ENCODE measurements at regions not wholly inside any gene's neighbourhood (a gene's known extent, or its start where the extent isn't known, plus 50 kb on each side); places are given as distances from the start of the nearest gene placed in this dataset.

DNA sequence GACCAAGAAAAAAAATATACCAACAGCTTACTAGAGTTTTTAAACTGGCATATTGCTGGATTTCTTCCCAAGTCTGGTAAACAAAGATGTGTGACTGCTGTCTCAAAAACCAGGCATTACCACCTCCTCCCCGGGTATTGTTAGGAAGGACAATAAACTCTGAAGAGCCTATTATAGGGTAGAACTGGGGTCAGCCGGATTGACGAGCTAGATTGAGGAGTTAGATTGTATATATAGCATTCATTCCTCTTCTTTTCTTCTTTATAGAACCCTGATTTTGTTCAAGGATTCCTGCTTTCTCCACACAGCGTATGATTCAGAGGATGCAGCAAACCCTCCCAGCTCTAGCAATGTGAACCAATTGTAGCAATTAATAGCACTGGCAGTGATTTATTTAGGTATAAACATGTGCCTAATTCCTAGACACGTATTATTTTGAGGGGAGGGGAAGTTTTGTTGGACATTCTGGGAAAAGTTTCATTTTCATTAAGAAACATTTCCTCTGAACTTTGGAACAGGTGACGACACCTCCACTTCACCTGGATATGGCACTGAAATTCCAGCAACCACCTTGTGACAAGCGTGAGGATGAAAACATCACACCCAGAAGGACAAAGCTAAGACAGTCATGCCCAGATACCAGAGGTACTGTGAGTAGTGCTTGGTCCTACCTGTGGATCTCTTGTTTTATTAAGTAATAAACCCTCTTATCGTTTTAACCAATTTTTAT lies 679.4 kb upstream of the KIRREL3 start:
- H3K27me3 Mint-ChIP-seq, result peaks cover 10% of the 10 kb centered on the region
- H3K36me3 Mint-ChIP-seq, result no peaks in the 10 kb centered on the region
- no peak overlapping the region for H3K27ac Mint-ChIP-seq
- no peaks in the 10 kb centered on the region for H3K9me3 Mint-ChIP-seq
- no peaks in the 10 kb centered on the region for H3K4me1 Mint-ChIP-seq
- no peak overlapping the region for H3K4me3 Mint-ChIP-seq

- Mint-ChIP-seq H3K4me3 (no peak overlapping the region), H3K9me3 (no peaks in the 10 kb centered on the region), H3K27me3 (peaks cover 10% of the 10 kb centered on the region), H3K27ac (no peak overlapping the region), H3K36me3 (no peaks in the 10 kb centered on the region), H3K4me1 (no peaks in the 10 kb centered on the region)
Measured at GRCh38 chr11:127678631-127679030, 678.1 kb upstream of the KIRREL3 start.

- Mint-ChIP-seq H3K27me3 (peaks cover 10% of the 10 kb centered on the region), H3K36me3 (no peaks in the 10 kb centered on the region), H3K4me1 (no peaks in the 10 kb centered on the region), H3K4me3 (no peak overlapping the region), H3K9me3 (no peaks in the 10 kb centered on the region), H3K27ac (no peak overlapping the region)
Measured at GRCh38 chr11:127677660-127678425, 677.3 kb upstream of the KIRREL3 start.

- no peaks in the 10 kb centered on the region for H3K9me3 Mint-ChIP-seq
- peaks cover 10% of the 10 kb centered on the region for H3K27me3 Mint-ChIP-seq
- no peaks in the 10 kb centered on the region for H3K36me3 Mint-ChIP-seq
- no peaks in the 10 kb centered on the region for H3K4me1 Mint-ChIP-seq
- no peak overlapping the region for H3K4me3 Mint-ChIP-seq
- no peak overlapping the region for H3K27ac Mint-ChIP-seq
Measured at GRCh38 chr11:127675581-127675980, 675.0 kb upstream of the KIRREL3 start.

DNA sequence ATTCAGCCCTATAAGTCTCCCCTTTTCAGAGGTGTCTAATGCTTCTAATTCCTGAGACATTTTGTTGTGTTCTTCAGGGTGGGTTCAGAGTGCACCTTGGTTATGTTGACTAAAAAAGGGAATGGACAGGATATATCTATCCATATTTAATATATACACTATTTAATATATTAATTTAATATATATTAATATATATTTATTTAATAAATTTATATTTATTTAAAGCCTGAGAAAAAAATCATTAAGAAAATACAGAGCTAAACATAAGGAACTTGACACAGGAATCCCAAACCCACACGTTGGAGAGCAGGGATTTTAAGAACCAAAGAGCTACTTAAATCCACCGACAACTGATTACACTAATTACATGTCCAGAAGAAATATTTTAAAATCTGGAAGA lies 674.2 kb upstream of the KIRREL3 start:
- Mint-ChIP-seq H3K4me3 (no peak overlapping the region), H3K36me3 (no peaks in the 10 kb centered on the region), H3K27me3 (peaks cover 10% of the 10 kb centered on the region), H3K9me3 (no peaks in the 10 kb centered on the region), H3K27ac (no peak overlapping the region), H3K4me1 (no peaks in the 10 kb centered on the region)

- no peaks in the 10 kb centered on the region for H3K36me3 Mint-ChIP-seq
- no peaks in the 10 kb centered on the region for H3K4me1 Mint-ChIP-seq
- H3K4me3 Mint-ChIP-seq, result no peak overlapping the region
- peaks cover 4% of the 10 kb centered on the region for H3K9me3 Mint-ChIP-seq
- H3K27me3 Mint-ChIP-seq, result peaks cover 2% of the 10 kb centered on the region
- no peak overlapping the region for H3K27ac Mint-ChIP-seq
Measured at GRCh38 chr11:127670374-127671119, 670.0 kb upstream of the KIRREL3 start.

DNA sequence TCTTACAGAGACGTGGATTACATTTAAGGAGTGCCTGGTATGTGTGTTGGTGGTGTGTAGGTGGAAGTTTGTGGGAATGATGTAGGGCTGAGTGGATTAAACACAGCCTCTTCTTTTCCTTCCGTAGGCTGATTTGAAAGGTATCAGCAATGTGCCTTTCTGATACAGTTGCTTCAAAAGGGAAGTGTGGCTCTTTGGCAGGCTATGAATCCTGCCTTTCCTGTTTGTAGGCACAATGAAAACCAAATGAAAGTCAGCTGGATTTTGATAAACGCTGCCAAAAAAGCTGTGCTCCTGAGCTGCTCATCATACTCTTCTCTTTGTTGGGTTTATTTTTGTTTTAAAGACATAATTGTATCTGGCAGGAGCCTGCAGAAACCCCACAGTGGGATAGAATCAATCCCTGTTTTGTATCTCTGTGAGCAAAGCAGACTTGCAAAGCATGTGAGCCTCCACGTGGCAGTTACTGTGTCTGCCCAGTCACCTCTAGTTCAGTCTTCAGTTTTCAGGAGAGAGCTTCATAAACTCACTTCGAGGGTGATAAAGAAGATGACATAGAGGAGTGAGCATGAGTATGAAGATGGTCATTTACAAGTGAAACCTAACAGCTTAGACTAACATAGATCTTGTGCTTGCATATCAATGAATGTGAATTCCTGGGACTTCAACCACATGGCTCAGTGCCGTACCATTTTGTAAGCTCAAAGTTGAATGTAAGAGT lies 655.7 kb upstream of the KIRREL3 start:
- Mint-ChIP-seq H3K9me3 (peaks cover 1% of the 10 kb centered on the region), H3K27me3 (no peaks in the 10 kb centered on the region), H3K36me3 (no peaks in the 10 kb centered on the region), H3K27ac (no peak overlapping the region), H3K4me1 (no peaks in the 10 kb centered on the region), H3K4me3 (no peak overlapping the region)

DNA sequence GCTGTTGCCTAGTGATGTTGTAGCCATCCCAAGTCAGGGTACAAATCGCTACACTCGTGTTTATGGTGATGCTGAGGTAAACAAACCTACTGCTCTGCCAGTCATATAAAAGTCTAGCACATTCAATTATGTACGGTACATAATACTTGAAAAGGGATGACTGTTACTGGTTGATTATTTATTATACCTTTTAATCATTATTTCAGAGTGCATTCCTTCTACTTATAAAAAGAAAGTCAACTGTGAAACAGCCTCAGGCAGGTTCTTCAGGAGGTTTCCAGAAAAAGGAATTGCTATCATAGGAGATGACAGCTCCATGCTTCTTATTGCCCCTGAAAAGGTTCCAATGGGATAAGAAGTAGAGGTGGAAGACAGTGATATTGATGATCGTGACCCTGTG lies 652.5 kb upstream of the KIRREL3 start:
- H3K4me1 Mint-ChIP-seq, result no peaks in the 10 kb centered on the region
- no peaks in the 10 kb centered on the region for H3K9me3 Mint-ChIP-seq
- H3K36me3 Mint-ChIP-seq, result no peaks in the 10 kb centered on the region

GRCh38 chr11:127651888-127652221 lies 651.3 kb upstream of the KIRREL3 start:
- H3K4me3 Mint-ChIP-seq, result no peak overlapping the region
- H3K27me3 Mint-ChIP-seq, result no peaks in the 10 kb centered on the region
- H3K4me1 Mint-ChIP-seq, result no peaks in the 10 kb centered on the region
- no peaks in the 10 kb centered on the region for H3K36me3 Mint-ChIP-seq
- no peak overlapping the region for H3K27ac Mint-ChIP-seq
- H3K9me3 Mint-ChIP-seq, result no peaks in the 10 kb centered on the region

More for the DNA sequence above, 652.5 kb upstream of the KIRREL3 start:
- H3K27ac Mint-ChIP-seq, result no peak overlapping the region
- no peaks in the 10 kb centered on the region for H3K27me3 Mint-ChIP-seq
- H3K4me3 Mint-ChIP-seq, result no peak overlapping the region

DNA sequence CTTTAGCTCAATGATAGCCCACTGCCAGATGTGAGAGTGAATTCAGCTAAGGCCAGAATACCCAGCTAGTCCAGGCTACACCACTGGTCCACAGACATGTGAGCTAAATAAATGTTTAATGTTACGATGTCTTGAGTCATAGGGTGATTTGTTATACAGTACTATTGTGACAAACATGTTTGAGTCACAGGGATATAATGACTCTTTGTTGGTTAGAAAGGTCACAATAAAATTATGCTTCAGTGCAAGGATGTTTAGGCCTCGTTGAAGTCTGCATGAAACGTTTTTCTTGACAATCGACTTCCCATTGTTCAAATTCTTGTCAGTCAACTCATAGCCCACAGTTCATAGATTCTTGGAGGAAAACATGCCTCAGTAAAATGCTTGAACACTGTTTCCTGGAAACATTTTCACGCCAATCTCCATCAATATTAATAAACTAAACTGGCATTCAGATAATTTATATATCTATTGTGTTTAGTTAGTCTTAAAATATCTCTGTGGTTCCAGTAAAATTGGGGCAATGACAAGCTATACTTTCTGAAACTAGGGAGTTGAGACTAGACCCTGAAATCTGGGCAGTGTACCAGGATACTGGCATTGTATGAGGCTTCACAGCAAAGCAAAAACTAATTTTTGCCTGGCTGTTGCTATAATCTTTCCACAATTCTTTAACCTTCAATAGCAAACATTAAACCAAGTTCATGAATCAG lies 650.8 kb upstream of the KIRREL3 start:
- Mint-ChIP-seq H3K27me3 (no peaks in the 10 kb centered on the region), H3K4me1 (no peaks in the 10 kb centered on the region), H3K36me3 (no peaks in the 10 kb centered on the region), H3K4me3 (no peak overlapping the region), H3K27ac (no peak overlapping the region), H3K9me3 (no peaks in the 10 kb centered on the region)

- H3K9me3 Mint-ChIP-seq, result no peaks in the 10 kb centered on the region
- H3K36me3 Mint-ChIP-seq, result no peaks in the 10 kb centered on the region
- H3K27me3 Mint-ChIP-seq, result no peaks in the 10 kb centered on the region
- H3K4me3 Mint-ChIP-seq, result no peak overlapping the region
- H3K4me1 Mint-ChIP-seq, result no peaks in the 10 kb centered on the region
- H3K27ac Mint-ChIP-seq, result no peak overlapping the region
Measured at GRCh38 chr11:127649958-127650357, 649.4 kb upstream of the KIRREL3 start.

- H3K27ac Mint-ChIP-seq, result no peak overlapping the region
- no peak overlapping the region for H3K4me3 Mint-ChIP-seq
- no peaks in the 10 kb centered on the region for H3K27me3 Mint-ChIP-seq
- H3K4me1 Mint-ChIP-seq, result no peaks in the 10 kb centered on the region
- no peaks in the 10 kb centered on the region for H3K9me3 Mint-ChIP-seq
- no peaks in the 10 kb centered on the region for H3K36me3 Mint-ChIP-seq
Measured at GRCh38 chr11:127649071-127649470, 648.5 kb upstream of the KIRREL3 start.

DNA sequence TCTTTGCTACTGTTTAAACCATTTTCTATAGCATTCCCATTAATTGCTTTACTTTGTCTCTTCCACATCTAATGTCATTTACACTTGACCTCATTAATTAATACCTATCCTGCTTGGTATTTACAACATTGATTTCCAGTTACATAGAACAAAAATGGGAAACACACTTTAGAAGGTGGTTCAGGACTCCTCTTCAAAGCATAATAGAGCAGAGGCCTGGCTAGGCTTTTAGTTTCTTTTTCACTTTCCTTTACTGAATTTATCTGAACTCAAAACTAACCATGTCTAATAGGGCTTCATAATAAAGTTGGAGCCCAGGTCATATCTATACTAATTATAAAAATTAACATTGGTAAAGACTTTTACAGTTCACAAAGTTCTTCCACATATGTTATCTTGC lies 648.0 kb upstream of the KIRREL3 start:
- Mint-ChIP-seq H3K4me3 (no peak overlapping the region), H3K4me1 (no peaks in the 10 kb centered on the region), H3K27me3 (no peaks in the 10 kb centered on the region), H3K36me3 (no peaks in the 10 kb centered on the region), H3K9me3 (no peaks in the 10 kb centered on the region), H3K27ac (no peak overlapping the region)

DNA sequence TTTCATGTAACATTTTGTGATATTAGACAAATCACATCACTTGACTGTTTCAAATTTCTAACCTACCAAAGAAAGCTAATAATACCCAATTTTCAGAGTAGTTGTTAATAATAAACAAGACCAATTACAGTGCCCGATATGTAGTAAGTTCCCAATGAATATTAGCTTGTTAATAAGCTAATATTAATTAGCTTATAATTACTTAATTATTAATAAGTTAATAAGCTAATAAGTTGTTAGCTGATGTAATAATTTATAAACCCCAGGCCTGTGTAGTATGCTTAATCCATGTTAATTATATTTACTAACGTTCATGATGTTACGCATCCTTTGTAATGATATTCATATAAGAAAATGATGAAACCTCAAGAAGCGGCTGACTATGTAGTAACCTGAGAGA lies 643.8 kb upstream of the KIRREL3 start:
- Mint-ChIP-seq H3K36me3 (no peaks in the 10 kb centered on the region), H3K4me1 (no peaks in the 10 kb centered on the region), H3K9me3 (no peaks in the 10 kb centered on the region), H3K4me3 (no peak overlapping the region), H3K27ac (no peak overlapping the region), H3K27me3 (no peaks in the 10 kb centered on the region)

Measured in activated naive CD4-positive, alpha-beta T cell treated with anti-CD3 and anti-CD28 coated beads, Interleukin-2, amount 50 U/mL, for 24 hours (primary cell).